ENCODE measurements at regions not wholly inside any gene's neighbourhood (a gene's known extent, or its start where the extent isn't known, plus 50 kb on each side); places are given as distances from the start of the nearest gene placed in this dataset.

- DNase-seq (ENCODE audit: extremely low spot score, insufficient read length, low read depth) = no peak
- no peak for FAIRE-seq
These were observed 88.2 kb upstream of the OLFM3 start for GRCh38 chr1:102084771-102085535.

- DNase-seq (ENCODE audit: extremely low spot score, insufficient read length, low read depth) (no peak), FAIRE-seq (no peak)
These were observed 86.5 kb upstream of the OLFM3 start for GRCh38 chr1:102083192-102083591.

- FAIRE-seq (no peak), DNase-seq (ENCODE audit: extremely low spot score, insufficient read length, low read depth) (no peak)
These were observed 78.1 kb upstream of the OLFM3 start for GRCh38 chr1:102074874-102075273.

- DNase-seq (ENCODE audit: extremely low spot score, insufficient read length, low read depth) (no peak), FAIRE-seq (no peak)
These were observed 74.7 kb upstream of the OLFM3 start for GRCh38 chr1:102071451-102071850.

- no peak for DNase-seq (ENCODE audit: extremely low spot score, insufficient read length, low read depth)
- FAIRE-seq = no peak
These were observed 53.8 kb upstream of the OLFM3 start for GRCh38 chr1:102050556-102050955.

- FAIRE-seq (no peak), DNase-seq (ENCODE audit: extremely low spot score, insufficient read length, low read depth) (no peak)
These were observed 51.0 kb upstream of the OLFM3 start for GRCh38 chr1:102047724-102048123.

All from GM18507 (cell line).